ENCODE measurements at regions not wholly inside any gene's neighbourhood (a gene's known extent, or its start where the extent isn't known, plus 50 kb on each side); places are given as distances from the start of the nearest gene placed in this dataset.

GRCh38 chr12:5213990-5214389 is 170.3 kb downstream of the KCNA5 start:
- no peak for TF ChIP-seq CTCF (IDR thresholded peaks at IDR 0.05; ENCODE audit: low read depth, low read length, missing input control)
- no peak for TF ChIP-seq EGR1 (IDR thresholded peaks at IDR 0.05; ENCODE audit: low read depth in 2 of 2)
- no peak for TF ChIP-seq HNF4G (IDR thresholded peaks at IDR 0.05)
- no peak for TF ChIP-seq FOXA2 (IDR thresholded peaks at IDR 0.05)
- no peak for TF ChIP-seq RAD21 (IDR thresholded peaks at IDR 0.05)
